ENCODE measurements at regions not wholly inside any gene's neighbourhood (a gene's known extent, or its start where the extent isn't known, plus 50 kb on each side); places are given as distances from the start of the nearest gene placed in this dataset.

DNA sequence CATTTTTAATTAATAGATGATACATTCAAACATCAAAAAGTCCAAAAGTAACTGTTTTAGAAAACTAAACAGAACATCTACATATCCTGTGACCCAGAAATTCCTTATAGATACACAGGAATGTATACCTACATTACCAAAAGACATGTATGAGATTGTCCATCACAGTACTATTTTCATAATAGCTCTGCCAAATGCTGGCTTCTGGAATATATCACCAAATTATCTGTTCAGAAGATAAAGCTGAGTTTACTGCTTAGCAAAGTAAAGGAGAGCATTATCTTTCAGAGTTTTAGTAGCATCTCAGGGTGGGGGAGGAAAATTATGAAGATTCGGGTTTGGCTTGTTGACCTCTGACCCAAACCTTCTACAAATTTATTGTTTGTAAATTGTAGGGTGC is 368.9 kb upstream of the SLC7A11 start:
- no peak for DNase-seq

DNA sequence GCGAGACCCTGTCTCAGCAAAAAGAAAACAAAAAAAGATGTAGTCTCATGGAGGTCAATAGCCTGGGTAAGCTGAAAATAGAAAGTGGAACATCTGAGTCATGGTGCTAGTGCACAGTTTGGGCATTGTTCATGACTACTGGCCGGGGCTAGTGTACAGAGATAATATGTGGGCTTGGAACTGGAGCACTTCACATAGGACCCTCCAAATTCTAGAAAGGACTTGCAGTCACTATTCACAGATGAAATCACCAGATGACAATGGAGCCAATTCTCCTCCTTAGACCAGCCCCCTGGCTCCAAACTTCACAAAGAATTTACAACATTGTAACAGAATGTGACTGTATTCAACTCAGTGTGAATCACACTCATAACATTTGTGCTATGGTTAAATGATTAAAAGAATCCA is 367.8 kb upstream of the SLC7A11 start:
- DNase-seq: peak; percentile 74

DNA sequence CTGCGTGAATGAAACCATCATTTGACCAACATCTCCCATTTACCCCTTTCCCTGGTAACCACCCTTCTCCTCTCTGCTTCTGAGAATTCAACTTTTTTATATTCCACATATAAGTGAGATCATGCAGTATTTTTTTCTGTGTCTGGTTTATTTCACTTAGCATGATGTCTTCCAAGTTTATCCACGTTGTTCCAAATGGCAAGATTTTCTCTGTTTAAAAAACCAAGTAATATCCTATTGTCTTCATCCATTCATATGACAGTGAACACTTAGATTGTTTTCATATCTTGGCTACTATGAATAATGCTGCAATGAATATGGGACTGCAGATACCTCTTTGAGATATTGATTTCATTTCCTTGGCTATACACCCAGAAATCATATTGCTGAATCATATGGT is 362.4 kb upstream of the SLC7A11 start:
- no peak for DNase-seq

DNA sequence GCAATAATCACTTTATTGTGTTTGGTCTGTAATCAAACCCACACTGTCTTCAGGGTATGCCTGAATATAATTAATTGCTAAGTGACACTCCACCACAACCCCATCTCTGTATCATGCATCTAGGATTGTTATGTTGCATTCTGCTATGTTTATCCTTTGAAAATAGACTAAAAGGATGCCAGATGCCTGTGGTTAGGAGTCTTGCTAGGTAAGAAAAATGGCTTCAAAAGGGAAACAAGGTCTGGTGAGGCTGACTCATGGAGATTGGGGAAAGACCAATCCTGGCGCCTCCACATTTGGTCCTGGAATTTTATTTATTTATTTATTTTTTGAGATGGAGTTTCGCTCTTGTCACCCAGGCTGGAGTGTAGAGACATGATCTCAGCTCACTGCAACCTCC is 360.5 kb upstream of the SLC7A11 start:
- DNase-seq: peak; percentile 72

DNA sequence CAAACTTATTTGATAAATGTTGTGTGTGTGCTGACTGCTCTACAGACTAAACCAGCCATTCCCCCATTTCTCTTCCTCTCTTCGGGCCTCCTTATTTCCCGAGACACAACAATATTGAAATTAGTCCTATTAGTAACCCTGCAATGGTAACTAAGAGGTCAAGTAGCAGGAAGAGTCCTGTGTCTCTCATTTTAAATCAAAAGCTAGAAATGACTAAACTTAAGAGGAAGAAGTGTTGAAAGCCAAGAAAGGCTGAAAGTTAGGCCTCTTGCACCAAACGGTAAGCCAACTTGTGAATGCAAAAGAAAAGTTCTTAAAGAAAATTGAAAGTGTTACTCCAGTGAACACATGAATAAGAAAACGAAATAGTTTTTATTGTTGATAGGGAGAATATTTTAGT is 357.8 kb upstream of the SLC7A11 start:
- DNase-seq: no peak

DNA sequence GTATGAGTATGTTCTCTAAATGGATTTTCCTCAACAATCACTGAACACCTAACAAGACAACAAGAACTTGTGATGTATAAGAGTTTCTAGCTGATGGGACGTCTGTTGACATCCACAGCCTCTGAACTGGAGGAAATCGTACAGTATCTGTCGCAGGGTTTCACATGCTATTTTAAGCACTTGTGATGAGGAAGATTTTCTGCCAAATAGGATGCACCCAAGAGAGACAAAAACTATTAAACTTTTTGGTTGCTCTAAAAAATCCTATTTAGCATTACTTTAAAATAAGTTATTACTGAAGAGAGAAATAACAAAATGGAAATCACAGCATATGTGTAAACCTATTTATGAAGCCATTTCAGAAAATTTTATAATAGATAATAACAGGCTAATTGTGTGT is 356.1 kb upstream of the SLC7A11 start:
- DNase-seq: no peak

DNA sequence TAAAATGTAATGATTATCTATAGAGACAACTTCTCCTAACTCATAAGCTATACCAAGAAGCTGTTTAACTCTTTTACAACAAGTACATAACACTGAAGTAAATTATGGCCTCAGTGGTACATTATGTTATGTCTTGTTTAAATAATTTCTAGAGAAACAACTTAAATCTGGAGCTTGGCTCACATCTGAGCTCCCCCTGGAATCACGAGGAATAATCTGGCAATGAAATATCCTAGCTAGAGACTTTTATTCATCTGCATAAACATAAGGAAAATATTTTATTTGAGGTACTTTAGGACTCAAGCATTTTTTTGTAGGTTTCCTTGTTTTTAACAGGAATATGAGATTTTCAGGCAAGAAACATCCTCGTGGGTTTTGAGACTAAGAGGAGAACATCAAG is 354.7 kb upstream of the SLC7A11 start:
- DNase-seq: no peak

DNA sequence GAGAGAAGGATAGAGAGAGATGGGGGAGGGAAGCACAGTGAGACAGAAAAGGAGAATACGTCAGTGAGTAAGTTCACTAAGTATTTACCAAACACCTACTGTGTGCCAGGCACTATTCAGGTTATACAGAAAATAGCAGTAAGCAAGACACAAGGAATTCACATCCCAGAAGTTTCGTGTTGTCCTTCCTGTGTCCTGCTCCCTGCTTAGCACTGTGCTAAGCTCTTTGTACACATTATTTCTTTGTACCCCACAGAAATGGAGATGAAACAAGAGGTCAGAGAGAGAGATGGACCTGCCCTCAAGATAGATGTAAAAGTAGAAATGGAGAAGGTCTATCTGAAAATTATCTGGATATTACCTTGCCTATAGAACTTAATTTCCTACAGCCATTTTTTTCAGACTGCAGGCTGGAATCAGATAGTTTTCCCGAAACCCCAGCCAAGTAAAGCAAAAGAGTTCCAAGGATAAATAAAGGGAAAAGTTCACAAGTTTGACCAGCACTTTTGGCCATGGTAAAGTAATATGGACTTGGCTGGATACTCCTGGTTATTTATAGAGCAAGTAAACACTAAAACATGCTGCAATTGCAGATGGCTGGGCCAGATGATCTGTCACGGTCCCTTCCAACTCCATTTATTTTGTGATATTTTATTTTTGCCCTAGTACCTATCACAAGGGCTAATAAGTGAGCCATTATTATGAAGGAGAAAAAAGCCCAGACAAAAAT is 353.7 kb upstream of the SLC7A11 start:
- DNase-seq: no peak

DNA sequence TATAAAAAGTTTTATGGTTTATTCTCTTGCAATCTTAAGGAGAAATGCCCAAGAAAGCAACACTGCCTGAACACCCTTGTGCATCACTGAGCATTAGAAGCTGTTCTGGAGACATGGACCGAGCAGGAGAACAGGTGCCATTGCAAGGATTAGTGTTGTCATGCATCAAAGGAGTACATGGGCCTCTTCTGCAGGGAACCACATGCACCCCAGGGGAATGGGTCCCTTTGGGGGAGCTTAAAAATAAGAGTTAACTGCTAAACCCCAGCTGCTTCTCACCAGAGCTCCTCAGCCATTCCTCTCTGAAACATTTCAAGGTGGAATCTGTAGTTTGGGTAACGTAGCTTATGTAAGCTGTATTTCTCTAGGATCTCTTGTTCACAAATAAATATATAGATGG is 353.0 kb upstream of the SLC7A11 start:
- no peak for DNase-seq

DNA sequence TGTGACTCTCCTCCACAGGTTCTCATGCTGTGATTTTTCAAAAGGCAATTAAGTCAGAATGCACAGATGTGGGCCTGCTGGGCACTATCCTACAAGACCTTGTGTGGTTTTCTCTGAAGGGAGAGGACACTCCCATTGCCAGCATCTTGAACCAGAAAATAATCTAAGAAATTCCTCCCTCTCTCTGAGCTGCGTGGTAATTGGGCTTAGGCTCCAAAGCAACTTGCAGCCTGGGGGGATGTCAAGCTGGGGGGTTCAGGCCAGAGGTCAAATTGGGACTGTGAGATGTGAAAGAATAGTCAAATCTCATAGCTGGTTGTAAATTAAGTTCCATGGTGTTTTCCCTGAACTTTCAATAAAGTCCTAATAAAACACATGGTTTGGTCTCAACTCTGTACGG is 350.6 kb upstream of the SLC7A11 start:
- no peak for DNase-seq

DNA sequence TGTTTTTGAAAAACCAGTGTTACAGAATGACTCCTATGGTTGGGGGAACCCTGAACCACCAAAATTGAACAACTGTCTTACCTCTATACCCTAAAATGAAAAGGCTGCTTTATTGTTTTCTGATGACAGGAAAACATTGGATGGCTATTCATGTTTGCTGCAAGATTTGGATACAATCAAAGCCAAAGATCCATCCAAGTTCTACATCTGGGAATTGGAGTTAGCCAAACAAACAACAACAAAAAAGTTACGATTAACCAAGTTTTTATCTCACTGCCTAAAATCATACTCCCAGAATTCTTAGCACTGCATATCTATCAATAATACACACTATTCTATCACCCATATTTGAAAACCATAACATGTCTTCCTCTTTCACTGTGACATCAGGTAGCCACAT is 349.7 kb upstream of the SLC7A11 start:
- DNase-seq: no peak

DNA sequence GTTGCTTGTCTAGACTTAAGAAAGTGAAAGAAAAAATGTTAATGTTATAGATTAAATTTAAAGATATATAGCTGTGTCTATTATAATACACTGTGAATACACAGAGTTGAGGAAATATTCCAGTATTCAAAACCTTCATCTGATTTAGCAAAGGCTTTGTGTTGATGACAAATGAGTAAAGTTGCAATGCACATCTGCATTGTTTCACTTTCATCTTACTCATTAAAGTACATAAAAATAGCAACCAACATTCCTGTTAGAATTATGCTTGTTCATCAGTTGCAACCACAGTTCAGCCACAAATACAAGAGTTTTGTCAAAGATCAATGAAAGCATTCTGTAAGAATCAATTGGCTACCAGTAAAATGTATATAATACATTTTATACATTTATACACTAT is 346.4 kb upstream of the SLC7A11 start:
- no peak for DNase-seq

DNA sequence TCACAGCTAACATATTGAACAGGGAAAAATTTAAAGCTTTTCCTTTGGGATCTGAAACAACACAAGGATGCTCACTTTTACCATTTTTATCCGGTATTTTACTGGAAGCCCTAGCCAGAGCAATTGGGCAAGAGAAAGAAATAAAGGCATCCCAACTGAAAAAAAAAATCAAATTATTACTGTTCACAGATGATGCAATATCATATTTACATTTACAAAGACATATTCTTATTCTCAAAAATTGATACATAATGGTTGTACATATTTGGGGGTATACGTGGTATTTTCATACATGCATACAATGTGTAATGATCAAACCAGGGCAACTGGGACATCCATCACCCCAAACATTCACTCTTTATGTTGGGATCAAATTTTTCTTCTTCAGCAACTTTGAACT is 337.0 kb upstream of the SLC7A11 start:
- DNase-seq: no peak

DNA sequence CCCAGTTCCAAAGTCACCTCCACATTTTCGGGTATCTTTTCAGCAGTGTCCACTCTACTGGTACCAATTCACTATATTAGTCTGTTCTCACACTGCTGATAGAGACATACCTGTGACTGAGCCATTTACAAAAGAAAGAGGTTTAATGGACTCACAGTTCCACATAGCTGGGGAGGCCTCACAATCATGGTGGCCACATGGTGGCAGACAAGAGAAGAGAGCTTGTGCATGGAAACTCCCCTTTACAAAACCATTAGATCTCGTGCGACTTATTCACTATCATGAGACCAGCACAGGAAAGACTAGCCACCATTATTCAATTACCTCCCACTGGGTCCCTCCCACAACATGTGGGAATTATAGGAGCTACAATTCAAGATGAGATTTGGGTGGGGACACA is 335.7 kb upstream of the SLC7A11 start:
- peak; percentile 24 for DNase-seq

DNA sequence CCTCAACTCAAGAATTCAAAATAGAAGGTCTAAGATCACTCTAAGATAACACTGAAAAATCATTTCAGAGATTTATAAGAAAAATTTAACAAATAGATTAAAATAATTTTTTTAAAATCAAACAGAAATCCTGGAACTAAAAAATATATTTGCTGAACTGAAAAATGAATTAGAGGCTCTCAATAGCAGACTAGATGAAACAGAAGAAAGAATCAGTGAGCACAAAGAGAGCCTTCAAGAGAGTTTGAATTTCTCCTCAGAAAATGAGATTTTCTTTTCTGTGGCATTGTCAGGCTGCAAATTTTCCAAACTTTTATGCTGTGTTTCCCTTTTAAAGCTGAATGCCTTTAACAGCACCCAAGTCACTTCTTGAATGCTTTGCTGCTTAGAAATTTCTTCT is 335.0 kb upstream of the SLC7A11 start:
- DNase-seq: no peak

DNA sequence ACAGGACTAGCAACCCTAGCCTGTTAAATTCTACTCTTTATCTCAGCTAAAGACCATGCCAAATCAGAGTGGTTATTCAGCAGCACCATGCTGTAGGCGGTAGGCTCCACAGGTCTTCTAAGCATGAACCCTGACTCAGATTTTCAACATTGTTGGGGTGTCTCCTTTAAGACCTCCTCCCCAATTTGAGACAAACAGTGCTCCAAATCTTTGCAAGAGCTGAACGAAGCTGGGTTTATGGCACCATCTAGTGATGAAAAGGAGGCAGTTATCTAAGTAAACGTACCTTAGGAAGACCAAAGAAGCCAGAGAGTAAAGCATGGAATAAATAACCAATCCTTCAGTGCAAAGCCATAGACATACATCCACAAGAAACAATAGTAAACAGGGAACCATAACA is 334.5 kb upstream of the SLC7A11 start:
- peak; percentile 42 for DNase-seq

DNA sequence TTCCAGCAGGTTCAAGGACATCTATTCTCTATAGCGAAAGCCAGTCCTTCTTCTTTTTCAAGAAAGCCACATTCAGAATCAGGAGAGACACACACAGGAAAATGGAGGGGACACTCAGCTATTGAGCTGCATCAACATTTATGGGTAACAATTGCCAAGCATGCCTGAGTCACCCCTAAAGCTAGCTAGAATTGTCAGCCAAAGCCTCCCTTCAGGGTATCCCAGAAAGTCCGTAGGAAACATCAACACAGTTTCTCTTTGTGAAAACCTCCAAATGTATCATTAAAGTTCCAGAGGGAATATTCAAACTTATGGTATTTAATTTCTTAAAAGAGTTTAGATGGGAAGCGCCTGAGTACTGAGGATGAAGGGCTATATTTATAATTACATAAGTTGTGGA is 331.1 kb upstream of the SLC7A11 start:
- peak; percentile 17 for DNase-seq

DNA sequence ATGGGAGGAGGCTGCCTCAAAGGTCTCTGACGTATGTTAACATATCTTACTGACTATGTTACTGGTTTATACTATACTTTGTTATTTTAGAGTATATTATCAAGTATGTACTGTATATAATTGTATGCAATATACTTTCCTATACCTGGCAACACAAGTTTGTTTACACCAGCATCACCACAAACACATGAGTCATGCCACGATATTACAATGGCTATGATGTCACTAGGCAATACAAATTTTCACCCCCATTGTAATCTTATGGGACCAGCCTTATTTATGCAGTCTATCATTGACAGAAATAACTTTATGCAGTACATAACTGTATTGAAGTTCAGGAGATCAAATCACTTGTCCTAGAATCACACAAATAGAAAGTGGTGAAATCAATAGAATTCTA is 329.9 kb upstream of the SLC7A11 start:
- no peak for DNase-seq

DNA sequence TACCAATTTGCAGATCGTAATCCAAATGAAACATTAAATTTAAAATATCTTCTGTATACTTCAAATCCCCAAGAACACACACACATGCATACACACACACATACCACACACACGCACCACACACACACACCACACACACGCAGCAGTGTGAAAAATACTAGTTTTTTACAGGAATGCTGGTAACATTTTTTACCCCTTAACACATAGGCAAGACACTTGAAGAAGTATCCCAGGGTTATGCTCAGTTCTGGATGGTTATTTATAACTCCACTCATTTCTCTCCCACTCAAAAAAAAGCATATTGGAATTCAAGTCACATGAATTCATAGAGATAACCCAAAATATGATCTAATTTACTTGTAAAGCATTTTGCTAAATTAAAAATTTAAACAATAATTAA is 325.5 kb upstream of the SLC7A11 start:
- DNase-seq: peak; percentile 41

DNA sequence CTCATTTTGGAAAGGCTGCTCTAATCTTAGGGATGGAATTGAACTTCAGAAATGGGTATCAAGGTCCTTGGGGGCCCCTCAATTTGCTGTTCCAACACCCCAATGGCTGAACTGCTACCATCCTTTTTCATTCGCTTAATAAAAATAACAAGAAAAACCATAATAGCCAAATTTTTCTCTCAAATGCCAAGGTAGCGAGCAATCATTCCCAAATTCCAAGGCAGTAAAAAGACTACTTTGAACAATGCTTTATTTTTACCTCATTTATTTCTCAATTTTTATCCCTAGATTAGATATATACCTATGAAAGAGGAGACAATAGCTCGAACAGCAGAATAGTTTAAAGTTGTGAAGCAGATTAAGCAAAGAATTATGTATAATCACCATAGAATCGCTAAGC is 323.4 kb upstream of the SLC7A11 start:
- DNase-seq: no peak

DNA sequence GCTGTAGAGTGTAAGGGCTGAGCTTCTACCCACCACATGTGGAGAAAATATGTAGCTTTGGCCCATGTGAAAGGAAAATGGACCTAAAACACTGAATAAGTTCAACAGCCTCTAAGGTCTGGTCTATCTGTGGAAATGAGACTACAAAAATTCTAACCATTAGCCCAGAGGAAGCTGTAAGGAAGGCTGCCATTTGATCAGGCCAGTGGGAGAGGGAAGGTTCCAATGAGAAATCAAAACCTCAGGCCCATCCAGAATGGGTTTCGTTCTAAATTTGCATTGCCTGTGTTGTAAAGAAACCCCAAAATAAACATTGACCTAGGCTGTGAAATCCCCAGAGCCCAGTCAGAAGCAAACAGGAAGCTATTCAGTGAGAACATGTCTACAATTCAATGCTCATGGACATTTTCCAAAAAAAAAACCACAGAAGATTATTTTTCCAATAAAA is 320.4 kb upstream of the SLC7A11 start:
- DNase-seq: peak; percentile 78

DNA sequence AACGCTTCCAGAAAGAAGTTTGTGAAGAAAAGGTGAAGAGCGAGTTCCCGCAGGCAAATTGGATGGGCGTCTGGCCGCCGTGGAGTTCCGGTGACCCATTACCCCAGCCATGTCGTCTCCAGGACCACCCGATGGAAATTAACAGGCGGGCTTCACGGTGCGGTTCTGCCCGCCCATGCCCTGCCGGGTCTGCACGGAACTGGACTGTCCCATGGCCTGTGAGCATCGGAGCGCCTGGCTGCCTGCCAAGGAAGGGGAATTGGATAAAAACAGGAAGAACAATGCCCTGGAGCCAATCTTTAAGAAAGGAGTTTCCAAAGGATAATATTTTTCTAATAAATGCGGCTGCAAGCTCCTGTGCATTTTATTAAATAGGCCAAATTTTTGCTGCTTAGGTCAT is 319.8 kb upstream of the SLC7A11 start:
- DNase-seq: no peak

DNA sequence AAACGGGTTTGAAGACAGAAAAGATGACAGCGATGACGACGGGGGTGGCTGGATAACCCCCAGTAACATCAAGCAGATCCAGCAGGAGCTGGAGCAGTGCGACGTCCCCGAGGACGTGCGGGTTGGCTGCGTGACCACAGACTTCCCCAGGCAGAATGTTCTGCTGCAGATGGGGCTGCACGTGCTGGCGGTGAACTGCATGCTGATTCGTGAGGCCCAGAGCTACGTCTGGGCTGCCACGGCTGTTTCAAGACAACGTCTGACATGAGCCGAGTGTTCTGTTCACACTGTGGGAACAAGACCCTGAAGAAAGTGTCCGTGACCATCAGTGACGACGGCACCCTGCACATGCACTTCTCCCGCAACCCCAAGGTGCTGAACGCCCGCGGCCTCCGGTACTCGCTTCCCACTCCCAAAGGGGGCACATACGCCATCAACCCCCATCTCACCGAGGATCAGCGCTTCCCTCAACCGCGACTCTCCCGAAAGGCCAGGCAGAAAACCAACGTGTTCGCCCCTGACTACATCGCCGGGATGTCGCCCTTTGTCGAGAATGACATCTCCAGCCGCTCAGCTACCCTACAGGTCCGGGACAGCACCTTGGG is 319.2 kb upstream of the SLC7A11 start:
- no peak for DNase-seq

DNA sequence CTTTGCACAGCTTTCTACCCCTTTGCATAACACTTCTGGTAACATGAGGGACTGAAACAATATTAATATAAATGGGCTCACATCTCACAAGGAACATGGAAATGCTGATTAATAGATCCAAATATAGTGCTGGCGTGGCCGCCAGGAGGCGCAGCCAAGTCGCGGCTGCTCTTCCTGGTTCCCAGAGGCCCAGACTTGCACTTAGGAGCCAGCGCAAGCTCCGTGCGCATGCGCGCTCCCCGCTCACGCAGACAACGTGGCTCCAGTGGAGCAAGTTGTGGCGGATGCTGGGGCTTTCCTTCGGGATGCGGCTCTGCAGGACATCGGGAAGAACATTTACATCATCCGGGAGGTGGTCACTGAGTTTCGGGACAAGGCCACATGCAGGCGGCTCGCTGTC is 318.3 kb upstream of the SLC7A11 start:
- no peak for DNase-seq

DNA sequence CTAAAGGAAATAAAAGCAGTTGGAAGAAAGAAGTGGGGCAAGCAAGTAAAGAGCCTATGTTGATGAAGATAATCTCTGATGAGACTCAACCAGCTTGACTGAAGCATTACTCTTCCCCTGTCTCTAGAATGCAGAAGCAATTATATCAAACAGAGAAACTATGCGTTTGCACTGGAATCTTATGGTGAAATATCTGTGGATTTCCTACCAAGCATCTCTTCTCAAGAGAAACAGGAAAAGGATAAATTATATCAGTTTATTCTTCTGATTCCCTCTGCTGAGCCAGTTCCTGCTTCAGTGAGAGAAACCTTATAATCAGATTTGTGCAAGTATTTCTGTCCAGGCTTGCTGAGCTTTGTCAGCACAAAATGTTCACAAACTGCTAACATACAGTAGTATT is 316.7 kb upstream of the SLC7A11 start:
- no peak for DNase-seq
